Aorta (tissue), 5 donors: ENCODE measurements at regions not wholly inside any gene's neighbourhood (a gene's known extent, or its start where the extent isn't known, plus 50 kb on each side); places are given as distances from the start of the nearest gene placed in this dataset.

ENCODE experiments used
- ATAC-seq: fragments of 200-7000 bp; cut with Tn5 transposase; one replicate; pipeline ENCODE4 v1.9.1; 2022; ENCODE audit warnings: moderate library complexity; ENCODE audit not compliant: low FRiP score
- DNase-seq, 2 donors: peaks; one replicate each; pipeline ENCODE4 v3.0.0-alpha.2; 2020
- H3K27ac ChIP-seq, 2 donors: one replicate each; pipeline ENCODE4 v1.5.1; 2013; ENCODE audit warnings: low read length in 2 of 2, mild to moderate bottlenecking in 2 of 2, moderate library complexity in 2 of 2, control low read depth in 1 of 2, inconsistent platforms in 1 of 2, low read depth in 1 of 2
- H3K27me3 ChIP-seq, 2 donors: one replicate each; pipeline ENCODE4 v1.6.1; 2013; ENCODE audit warnings: control low read depth in 1 of 2, low read length in 1 of 2, mild to moderate bottlenecking in 1 of 2, moderate library complexity in 1 of 2; ENCODE audit not compliant: insufficient read depth in 2 of 2, control insufficient read depth in 1 of 2
- H3K36me3 ChIP-seq, 2 donors: one replicate each; pipeline ENCODE4 v1.6.1; 2013; ENCODE audit warnings: control low read depth in 1 of 2, low read length in 1 of 2, mild to moderate bottlenecking in 1 of 2; ENCODE audit not compliant: insufficient read depth in 2 of 2, control insufficient read depth in 1 of 2
- H3K4me1 ChIP-seq, 2 donors: one replicate each; pipeline ENCODE4 v1.6.1; 2013; ENCODE audit warnings: low read length in 2 of 2, control low read depth in 1 of 2, mild to moderate bottlenecking in 1 of 2, moderate library complexity in 1 of 2; ENCODE audit not compliant: insufficient read depth in 2 of 2, control insufficient read depth in 1 of 2
- H3K4me3 ChIP-seq, 2 donors: one replicate each; pipeline ENCODE4 v1.5.1; 2013; ENCODE audit warnings: low read length in 2 of 2, control low read depth in 1 of 2, mild to moderate bottlenecking in 1 of 2
- H3K9me3 ChIP-seq: one replicate; pipeline ENCODE4 v1.6.1; 2013; ENCODE audit warnings: mild to moderate bottlenecking, low read length; ENCODE audit not compliant: control insufficient read depth
- WGBS, 2 donors: extraction: QIAGEN DNeasy Blood & Tissue Kit; methylation state at CpG; one replicate each; pipeline ENCODE4 v1.1.7; 2013; 5-methylcytosine and 5-hydroxymethylcytosine counted together
- intact Hi-C, 2 donors: fragments of 100-400 bp; cut with DNase I; formaldehyde crosslinking; loops; one replicate each; pipeline versions ENCODE4 v1.14.2 to v1.15.0; 2022
- donor health status: healthy with polysubstance abuse.
- donor health status: Bipolar disorder and iron deficiency.
- donor health status: DM: no; HTN: no; CAD: no.
- donor health status: DM: no; HTN: no; CAD: no.
- donor health status: DM: yes; HTN: yes; CAD: no.

DNA sequence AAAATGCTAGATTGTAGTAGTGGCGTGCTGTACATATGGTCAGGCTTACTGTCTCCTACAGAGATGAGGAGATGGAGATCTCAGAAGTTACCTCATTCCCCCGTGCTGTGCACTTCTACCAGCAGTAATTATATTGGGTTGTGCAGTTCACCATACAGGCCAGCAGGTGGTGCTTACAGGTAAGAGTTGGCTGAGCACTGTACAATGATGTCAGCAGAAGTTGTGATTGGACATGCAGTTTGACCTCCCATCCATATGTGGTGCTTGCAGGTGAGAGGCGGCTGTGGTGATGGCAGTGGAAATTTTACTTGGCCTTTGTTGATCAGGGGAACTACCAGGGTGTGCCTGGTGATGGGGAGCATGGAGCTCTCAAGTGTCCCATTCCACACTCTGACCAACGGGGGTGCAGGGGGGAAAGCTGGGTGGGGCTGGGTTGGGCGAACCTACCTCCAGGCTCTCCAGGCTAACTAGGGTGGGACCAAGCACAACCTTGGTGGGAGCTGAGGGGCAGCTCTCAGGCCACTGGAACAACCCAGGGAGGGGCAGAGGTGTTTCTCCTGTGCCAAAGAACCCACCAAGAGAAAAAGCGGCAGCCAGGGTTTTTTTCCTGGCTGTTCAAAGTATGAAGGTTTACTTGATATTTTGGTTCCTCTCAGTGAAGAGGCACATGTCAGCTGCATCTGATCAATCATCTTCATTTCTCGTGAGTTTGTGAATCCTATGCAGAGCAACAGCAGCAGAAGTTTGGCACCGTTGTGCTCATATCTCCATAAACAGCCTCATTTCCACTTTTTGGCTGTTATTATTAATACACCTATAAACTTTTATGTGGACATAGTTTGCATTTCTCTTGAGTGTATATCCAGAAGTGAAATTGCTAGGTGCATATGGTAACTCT lies 73.8 kb upstream of the FREM3 start:
- DNase-seq (no peak), ATAC-seq (peak; percentile 52)
- H3K4me3 ChIP-seq, result no peak overlapping the region
- H3K27me3 ChIP-seq, result no peaks in the 10 kb centered on the region
- H3K36me3 ChIP-seq, result no peaks in the 10 kb centered on the region
- WGBS, 2 donors, result 70 to 83% methylated on average over 8 of the region's 8 CpGs
- no peak overlapping the region for H3K27ac ChIP-seq
- intact Hi-C loops, result no loop called here
- H3K9me3 ChIP-seq, result no peaks in the 10 kb centered on the region
- no peaks in the 10 kb centered on the region for H3K4me1 ChIP-seq

- H3K4me3 ChIP-seq, result no peak overlapping the region
- no peaks in the 10 kb centered on the region for H3K27me3 ChIP-seq
- H3K36me3 ChIP-seq, result no peaks in the 10 kb centered on the region
- no peaks in the 10 kb centered on the region for H3K9me3 ChIP-seq
- intact Hi-C loops, result no loop called here
- ATAC-seq, result no peak
- no peaks in the 10 kb centered on the region for H3K4me1 ChIP-seq
- no peak overlapping the region for H3K27ac ChIP-seq
- no peak for DNase-seq
These were observed 70.8 kb upstream of the FREM3 start for GRCh38 chr4:143771269-143771668.

DNA sequence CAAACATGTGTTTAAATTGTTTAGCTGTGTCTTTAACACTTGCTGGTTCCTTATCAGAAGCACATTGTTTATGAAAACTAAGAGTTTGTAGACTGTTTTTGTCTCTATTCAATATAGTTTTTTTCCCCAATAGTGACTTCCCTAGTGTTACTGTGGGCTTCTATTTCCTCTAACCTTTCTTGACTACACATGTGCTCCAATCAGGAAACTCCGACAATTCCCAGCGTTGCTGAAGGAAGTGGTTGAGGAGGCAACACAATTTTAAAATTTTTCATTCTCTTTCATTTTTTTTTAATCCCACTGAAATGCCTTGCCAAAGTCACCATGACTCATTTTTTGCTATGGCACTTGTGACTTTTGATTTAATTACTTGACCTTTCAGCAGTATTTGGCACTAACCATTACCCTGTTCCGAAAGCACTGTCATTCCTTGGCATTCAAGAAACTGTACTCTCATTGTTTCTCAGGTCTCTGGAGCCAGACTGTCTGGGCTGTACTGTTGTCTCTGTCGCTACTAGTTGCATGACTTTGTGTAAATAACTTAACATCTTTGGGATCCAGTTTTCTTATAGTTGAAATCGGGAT lies 67.6 kb upstream of the FREM3 start:
- Histone ChIP-seq H3K36me3 (no peaks in the 10 kb centered on the region), H3K27ac (no peak overlapping the region), H3K9me3 (no peaks in the 10 kb centered on the region), H3K4me1 (no peaks in the 10 kb centered on the region), H3K4me3 (no peak overlapping the region), H3K27me3 (no peaks in the 10 kb centered on the region)
- WGBS, 2 donors, result 40 to 42% methylated on average over 5 of the region's 5 CpGs
- peak; percentile 80 for ATAC-seq
- no peak for DNase-seq
- intact Hi-C loops, result no loop called here

- Histone ChIP-seq H3K4me3 (no peak overlapping the region), H3K27ac (no peak overlapping the region), H3K4me1 (no peaks in the 10 kb centered on the region), H3K9me3 (no peaks in the 10 kb centered on the region), H3K36me3 (no peaks in the 10 kb centered on the region), H3K27me3 (no peaks in the 10 kb centered on the region)
- intact Hi-C loops, result no loop called here
- WGBS, 2 donors, result 62 to 93% methylated on average over 3 of the region's 3 CpGs
- DNase-seq, result no peak
- no peak for ATAC-seq
These were observed 63.1 kb upstream of the FREM3 start for GRCh38 chr4:143763587-143763986.

DNA sequence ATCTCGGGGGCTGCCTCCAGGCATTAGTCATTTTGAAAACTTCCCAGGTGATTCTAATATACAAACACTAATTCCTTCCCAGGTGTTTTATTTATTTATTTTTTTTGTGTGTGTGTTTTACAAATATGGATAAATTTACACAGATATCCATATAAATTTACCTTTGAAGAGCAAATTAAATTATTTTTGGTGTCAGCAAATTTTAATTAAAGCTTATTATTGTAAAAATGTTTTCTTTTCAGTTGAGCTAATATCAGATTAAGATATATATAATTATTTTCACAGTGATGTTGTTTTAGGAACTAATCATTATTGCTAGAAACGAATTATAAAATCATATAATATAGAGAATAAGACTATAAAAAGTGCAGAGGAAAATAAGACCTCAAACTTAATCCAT lies 62.0 kb upstream of the FREM3 start:
- Histone ChIP-seq H3K27me3 (no peaks in the 10 kb centered on the region), H3K36me3 (no peaks in the 10 kb centered on the region), H3K4me1 (no peaks in the 10 kb centered on the region), H3K9me3 (no peaks in the 10 kb centered on the region), H3K27ac (no peak overlapping the region), H3K4me3 (no peak overlapping the region)
- intact Hi-C loops, result no loop called here
- ATAC-seq (no peak), DNase-seq (no peak)
- WGBS, 2 donors, result 86 to 91% methylated on average over 2 of the region's 2 CpGs
